IMR-90 (cell line): ENCODE measurements at regions not wholly inside any gene's neighbourhood (a gene's known extent, or its start where the extent isn't known, plus 50 kb on each side); places are given as distances from the start of the nearest gene placed in this dataset.
"Not testable (repeated sequence)": the region's sequence is repeated elsewhere in the genome, so short reads cannot be mapped to it uniquely, and the experiment has no call there.

Experiments used
- ATAC-seq: fragments of 200-7000 bp; cut with Tn5 transposase; 2 replicates; pipeline ENCODE4 v1.9.1; 2020; ENCODE audit warnings: low read depth, mild to moderate bottlenecking, moderate library complexity
- BruUV-seq: library from RNA; stranded (reverse); fragments of 400-500 nt; replicated peaks from 2 replicates; lab custom pipeline; 2021; lab: Mats Ljungman, UMichigan
- CTCF ChIA-PET: fragments of 300-600 bp; formaldehyde crosslinking; extraction: SDS; loops from one replicate; lab custom pipeline; 2021; ENCODE audit warnings: antibody characterized with exemption; lab: Yijun Ruan, JAX
- POLR2A ChIA-PET: fragments of 300-600 bp; sonication (Branson Sonifier 250); formaldehyde crosslinking; loops from one replicate; lab custom pipeline; 2022; ENCODE audit warnings: antibody characterized with exemption; ENCODE audit not compliant: unreplicated experiment; lab: Charles Lee
- DNase-seq: peaks from one replicate; pipeline ENCODE4 v3.0.0; 2013
- H2AFZ ChIP-seq: replicated peaks from 2 replicates; pipeline ENCODE3; 2013; ENCODE audit warnings: low read length, mild to moderate bottlenecking; ENCODE audit not compliant: poor library complexity
- H2AK5ac ChIP-seq: 2 replicates; pipeline ENCODE4 v1.6.1; 2013; ENCODE audit warnings: low read depth, low read length, inconsistent platforms
- H2AK9ac ChIP-seq: replicated peaks from 2 replicates; pipeline ENCODE3; 2013; ENCODE audit warnings: mild to moderate bottlenecking, low read depth, low read length, moderate library complexity; ENCODE audit not compliant: poor library complexity
- H2BK120ac ChIP-seq: 2 replicates; pipeline ENCODE4 v1.6.1; 2013; ENCODE audit warnings: low read depth, low read length, inconsistent platforms
- H2BK15ac ChIP-seq: 3 replicates; pipeline ENCODE4 v1.6.1; 2013; ENCODE audit warnings: low read depth, low read length, inconsistent platforms
- H2BK20ac ChIP-seq: 2 replicates; pipeline ENCODE4 v1.6.1; 2013; ENCODE audit warnings: low read depth, mild to moderate bottlenecking, inconsistent platforms, low read length, moderate library complexity
- H2BK5ac ChIP-seq: 2 replicates; pipeline ENCODE4 v1.6.1; 2013; ENCODE audit warnings: mild to moderate bottlenecking, low read depth, low read length, inconsistent platforms; ENCODE audit not compliant: poor library complexity, severe bottlenecking
- H3K14ac ChIP-seq: replicated peaks from 2 replicates; pipeline ENCODE4 v1.6.1; 2013; ENCODE audit warnings: low read depth, low read length, inconsistent platforms
- H3K18ac ChIP-seq: 2 replicates; pipeline ENCODE4 v1.6.1; 2013; ENCODE audit warnings: low read depth, low read length, control low read depth
- H3K23ac ChIP-seq: 2 replicates; pipeline ENCODE4 v1.6.1; 2013; ENCODE audit warnings: low read depth, low read length, inconsistent platforms
- H3K27ac ChIP-seq: 2 replicates; pipeline ENCODE4 v1.5.1; 2013; ENCODE audit warnings: mild to moderate bottlenecking, control low read depth, low read length; ENCODE audit not compliant: insufficient read depth
- H3K27me3 ChIP-seq: 2 replicates; pipeline ENCODE4 v1.6.1; 2013; ENCODE audit warnings: low read length; ENCODE audit not compliant: control insufficient read depth, insufficient read depth
- H3K36me3 ChIP-seq: 2 replicates; pipeline ENCODE4 v1.6.1; 2013; ENCODE audit warnings: low read length, mixed read lengths; ENCODE audit not compliant: control insufficient read depth, insufficient read depth
- H3K4ac ChIP-seq: 2 replicates; pipeline ENCODE4 v1.6.1; 2013; ENCODE audit warnings: low read depth, low read length, inconsistent platforms
- H3K4me1 ChIP-seq: 2 replicates; pipeline ENCODE4 v1.6.1; 2013; ENCODE audit warnings: low read length, mixed read lengths; ENCODE audit not compliant: control insufficient read depth, insufficient read depth
- H3K4me2 ChIP-seq: 2 replicates; pipeline ENCODE4 v1.6.1; 2013; ENCODE audit warnings: low read depth, mild to moderate bottlenecking, control low read depth, low read length, moderate library complexity
- H3K4me3 ChIP-seq: 2 replicates; pipeline ENCODE4 v1.5.1; 2013; ENCODE audit warnings: low read depth, mild to moderate bottlenecking, control low read depth, low read length, moderate library complexity; ENCODE audit not compliant: insufficient read depth
- H3K56ac ChIP-seq: 2 replicates; pipeline ENCODE4 v1.6.1; 2013; ENCODE audit warnings: low read length, inconsistent platforms; ENCODE audit not compliant: insufficient read depth; ENCODE audit errors: extremely low read depth
- H3K79me1 ChIP-seq, 2 experiments: 2 replicates each; pipeline ENCODE4 v1.6.1; 2013; ENCODE audit warnings: low read length in 2 of 2, inconsistent platforms in 1 of 2, low read depth in 1 of 2
- H3K9ac ChIP-seq: 2 replicates; pipeline ENCODE4 v1.6.1; 2013; ENCODE audit warnings: low read depth, low read length, control low read depth
- H3K9me1 ChIP-seq: 2 replicates; pipeline ENCODE4 v1.6.1; 2013; ENCODE audit warnings: low read length, inconsistent platforms; ENCODE audit not compliant: insufficient read depth
- H3K9me3 ChIP-seq: 2 replicates; pipeline ENCODE4 v1.6.1; 2013; ENCODE audit warnings: low read length; ENCODE audit not compliant: control insufficient read depth, insufficient read depth
- H4K20me1 ChIP-seq: 2 replicates; pipeline ENCODE4 v1.6.1; 2013; ENCODE audit warnings: low read length, inconsistent platforms; ENCODE audit not compliant: insufficient read depth
- H4K5ac ChIP-seq: 2 replicates; pipeline ENCODE4 v1.6.1; 2013; ENCODE audit warnings: mild to moderate bottlenecking, low read depth, low read length, control low read depth
- H4K8ac ChIP-seq, 2 experiments: 2 replicates each; pipeline ENCODE4 v1.6.1; 2013; ENCODE audit warnings: low read depth in 2 of 2, low read length in 2 of 2, control low read depth in 1 of 2, inconsistent platforms in 1 of 2
- H4K91ac ChIP-seq: 2 replicates; pipeline ENCODE4 v1.6.1; 2013; ENCODE audit warnings: low read depth, low read length, inconsistent platforms; ENCODE audit not compliant: insufficient read depth
- BHLHE40 ChIP-seq: fragments of 150-350 bp; IDR thresholded peaks from 2 replicates; pipeline ENCODE4 v1.6.1; 2016; ENCODE audit warnings: mild to moderate bottlenecking, low read depth, low read length
- MAFK ChIP-seq: IDR thresholded peaks from 2 replicates; pipeline ENCODE4 v1.6.1; 2012; ENCODE audit warnings: low read depth, low read length, improper control_type of control experiment
- MAZ ChIP-seq: IDR thresholded peaks from 2 replicates; pipeline ENCODE4 v1.6.1; 2012; ENCODE audit warnings: low read depth, mild to moderate bottlenecking, low read length, improper control_type of control experiment, moderate library complexity, borderline replicate concordance
- NFE2L2 ChIP-seq: fragments of 150-350 bp; IDR thresholded peaks from 2 replicates; pipeline ENCODE4 v1.6.1; 2016; ENCODE audit warnings: low read depth, mild to moderate bottlenecking, low read length
- POLR2A ChIP-seq: IDR thresholded peaks from 2 replicates; pipeline ENCODE4 v1.6.1; 2012; ENCODE audit warnings: mild to moderate bottlenecking, low read depth, low read length
- RCOR1 ChIP-seq: IDR thresholded peaks from 2 replicates; pipeline ENCODE4 v1.6.1; 2012; ENCODE audit warnings: mild to moderate bottlenecking, low read length, improper control_type of control experiment; ENCODE audit not compliant: insufficient replicate concordance
- SMC3 ChIP-seq: fragments of 150-350 bp; IDR thresholded peaks from 2 replicates; pipeline ENCODE4 v1.6.1; 2016; ENCODE audit warnings: low read depth, mild to moderate bottlenecking, antibody characterized with exemption, low read length, moderate library complexity
- WGBS, 2 experiments: methylation state at CpG; one replicate each; pipeline versions ENCODE4 v1.1.5 to v1.1.7; 2013; ENCODE audit warnings: missing lambda C conversion rate in 2 of 2; ENCODE audit not compliant: insufficient read length in 1 of 2; ENCODE audit errors: extremely low coverage in 2 of 2; 5-methylcytosine and 5-hydroxymethylcytosine counted together
- dilution Hi-C: fragments of 300-500 bp; cut with HindIII; formaldehyde crosslinking; loops from one replicate; pipeline ENCODE4 v1.14.3; 2018; ENCODE audit warnings: low sequenced_read_pairs; ENCODE audit not compliant: unreplicated experiment
- in situ Hi-C: fragments of 300-500 bp; cut with MboI; formaldehyde crosslinking; loops from 3 replicates; pipeline ENCODE4 v1.14.3; 2019; ENCODE audit warnings: low sequenced_read_pairs, inconsistent platforms, mixed read lengths
- intact Hi-C: fragments of 100-400 bp; cut with micrococcal nuclease; formaldehyde crosslinking; loops from 2 replicates; pipeline ENCODE4 v1.10.0; 2022

DNA sequence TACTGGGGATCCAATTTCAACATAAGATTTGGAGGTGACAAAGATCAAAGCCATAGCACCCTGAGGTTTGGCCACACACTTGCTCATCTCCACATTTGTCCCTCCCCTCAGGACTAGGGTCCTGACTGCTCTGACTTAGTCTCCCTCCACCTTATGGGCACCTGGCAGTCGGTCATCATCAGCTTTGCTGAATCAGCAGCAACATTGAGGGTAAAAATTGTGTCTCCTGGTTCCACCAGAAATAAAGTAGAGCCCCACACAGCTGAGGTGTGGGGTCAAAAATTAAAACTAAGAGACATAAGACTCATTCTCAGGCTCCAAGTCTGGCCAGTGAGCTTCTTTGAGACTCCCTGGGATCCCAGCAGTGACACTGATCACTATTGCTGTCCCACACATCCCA is 56.2 kb downstream of the GGTLC2 start:
- in situ Hi-C loops (no loop called here), dilution Hi-C loops (no loop called here), intact Hi-C loops (no loop called here)
- peaks cover 2% of the 10 kb centered on the region for H3K27me3 ChIP-seq
- no peak overlapping the region for H2BK15ac ChIP-seq
- ChIA-PET POLR2A (no interaction called here), CTCF (no interaction called here)
- no peak overlapping the region for H3K4ac ChIP-seq
- WGBS, 2 experiments = no CpG with 5 or more reads among the region's 1 CpG
- H4K8ac ChIP-seq = no peak overlapping the region
- ATAC-seq (no peak), DNase-seq (no peak)
- no peak overlapping the region for H2AK5ac ChIP-seq
- H2BK120ac ChIP-seq = no peak overlapping the region
- no peaks in the 10 kb centered on the region for H3K79me1 ChIP-seq
- H3K9me3 ChIP-seq = no peaks in the 10 kb centered on the region
- no peak overlapping the region for H2AK9ac ChIP-seq
- H3K36me3 ChIP-seq = no peaks in the 10 kb centered on the region
- H3K4me3 ChIP-seq = no peak overlapping the region
- no peak overlapping the region for H3K14ac ChIP-seq
- H3K4me2 ChIP-seq = no peak overlapping the region
- no peak overlapping the region for H4K91ac ChIP-seq
- H3K4me1 ChIP-seq = no peaks in the 10 kb centered on the region
- no peak overlapping the region for H2AFZ ChIP-seq
- no peak overlapping the region for H4K5ac ChIP-seq
- H2BK5ac ChIP-seq = no peak overlapping the region
- H3K9me1 ChIP-seq = no peaks in the 10 kb centered on the region
- H3K23ac ChIP-seq = no peak overlapping the region
- no peak overlapping the region for H3K27ac ChIP-seq
- no TSS peak for BruUV-seq
- TF ChIP-seq SMC3 = no peak
- TF ChIP-seq MAZ = no peak
- peak; percentile 33; the same call in 1 of the 2 replicates for TF ChIP-seq MAFK
- TF ChIP-seq NFE2L2 = no peak
- TF ChIP-seq POLR2A = no peak
- no peak for TF ChIP-seq BHLHE40
- no peak for TF ChIP-seq RCOR1
- H3K9ac ChIP-seq = no peak overlapping the region
- no peaks in the 10 kb centered on the region for H4K20me1 ChIP-seq
- no peak overlapping the region for H3K56ac ChIP-seq
- no peak overlapping the region for H3K18ac ChIP-seq
- no peak overlapping the region for H2BK20ac ChIP-seq

DNA sequence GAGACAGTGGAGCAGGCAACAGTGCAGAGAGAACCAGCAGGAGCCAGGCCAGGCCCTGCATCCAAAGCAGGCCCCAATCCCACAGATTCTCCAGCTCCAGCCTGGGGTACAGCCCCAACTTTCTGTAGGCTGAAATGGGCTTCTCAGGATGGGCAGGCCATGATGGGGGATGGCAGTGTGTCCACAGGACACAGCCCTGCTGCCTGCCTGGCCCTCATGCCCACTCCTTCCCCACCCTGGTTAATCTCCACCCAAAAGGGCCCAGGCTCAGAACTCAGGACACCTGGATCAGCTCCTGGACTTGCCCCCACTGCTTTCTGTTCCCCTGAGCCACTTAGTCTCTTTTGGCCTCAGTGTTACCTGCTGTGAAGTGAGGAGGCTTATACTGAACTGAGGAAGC is 57.1 kb downstream of the GGTLC2 start:
- H2BK15ac ChIP-seq, H3K4me3 ChIP-seq, H3K14ac ChIP-seq, H3K9me1 ChIP-seq, H4K8ac ChIP-seq, H4K91ac ChIP-seq, H2BK120ac ChIP-seq, H2AK9ac ChIP-seq, CTCF ChIA-PET, H2AFZ ChIP-seq, POLR2A ChIA-PET, in situ Hi-C loops, BruUV-seq, dilution Hi-C loops, H2BK5ac ChIP-seq, H3K4me1 ChIP-seq, H3K36me3 ChIP-seq, H3K9me3 ChIP-seq, H2AK5ac ChIP-seq, H3K23ac ChIP-seq, H3K27ac ChIP-seq, H3K18ac ChIP-seq, H3K27me3 ChIP-seq, intact Hi-C loops, H4K20me1 ChIP-seq, H3K9ac ChIP-seq, H3K79me1 ChIP-seq, H4K5ac ChIP-seq, H3K4ac ChIP-seq, H3K56ac ChIP-seq, H2BK20ac ChIP-seq, DNase-seq, ATAC-seq, H3K4me2 ChIP-seq: not testable (repeated sequence)
